HCT116 (cell line): ENCODE measurements at regions not wholly inside any gene's neighbourhood (a gene's known extent, or its start where the extent isn't known, plus 50 kb on each side); places are given as distances from the start of the nearest gene placed in this dataset.

ENCODE experiments used
- ATAC-seq: fragments of 200-7000 bp; cut with Tn5 transposase; 2 replicates; pipeline ENCODE4 v1.9.1; 2020; ENCODE audit warnings: mild to moderate bottlenecking, moderate library complexity
- BruUV-seq: library from RNA; stranded (reverse); fragments of 400-500 nt; replicated peaks from 2 replicates; lab custom pipeline; 2021; lab: Mats Ljungman, UMichigan
- CTCF ChIA-PET: fragments of 300-600 bp; sonication (Branson Sonifier 250); formaldehyde crosslinking; loops from one replicate; lab custom pipeline; 2021; ENCODE audit warnings: antibody characterized with exemption; lab: Charles Lee
- POLR2A ChIA-PET: fragments of 300-600, 350-600 bp; sonication (Branson Sonifier 250); formaldehyde crosslinking; loops from one replicate; lab custom pipeline; 2021; ENCODE audit warnings: antibody characterized with exemption; lab: Charles Lee
- RAD21 ChIA-PET, 2 experiments: fragments of 300-600 bp; sonication (Branson Sonifier 250); formaldehyde crosslinking; loops; one replicate each; lab custom pipeline; 2023; ENCODE audit warnings: low total read pairs in 2 of 2; ENCODE audit not compliant: uncharacterized antibody in 2 of 2, unreplicated experiment in 2 of 2, low non-redundant PET in 1 of 2; lab: Charles Lee
- DNase-seq: peaks from one replicate; pipeline ENCODE4 v3.0.0-alpha.2; 2010; ENCODE audit warnings: low read depth, low spot score
- H2AFZ ChIP-seq: fragments of 200-600 bp; shearing (Covaris generic), sonication (generic); 2 replicates; pipeline ENCODE4 v1.6.1; 2017; ENCODE audit warnings: low read depth, mixed run types, mixed read lengths, antibody characterized with exemption, low read length; ENCODE audit not compliant: poor library complexity, severe bottlenecking
- H3K27ac ChIP-seq: 2 replicates; pipeline ENCODE4 v1.5.1; 2012; ENCODE audit warnings: low read depth, low read length
- H3K27me3 ChIP-seq: fragments of 200-600 bp; sonication (generic); 2 replicates; pipeline ENCODE4 v1.6.1; 2016; ENCODE audit warnings: mixed run types, low read length, mixed read lengths; ENCODE audit not compliant: insufficient read depth
- H3K36me3 ChIP-seq, 2 experiments: fragments of 200-500 bp in 1 of 2; fragments of 200-600 bp in 1 of 2; sonication (Bioruptor generic) in 1 of 2; sonication (generic) in 1 of 2; 2 replicates each; pipeline versions ENCODE4 v1.5.1 to v1.6.1; 2014 to 2016; ENCODE audit warnings: low read length in 2 of 2, inconsistent platforms in 1 of 2, mixed read lengths in 1 of 2, mixed run types in 1 of 2; ENCODE audit not compliant: insufficient read depth in 2 of 2, control insufficient read depth in 1 of 2
- H3K4me1 ChIP-seq, 2 experiments: fragments of 200-600 bp in 1 of 2; sonication (generic) in 1 of 2; 2 replicates each; pipeline versions ENCODE4 v1.5.1 to v1.6.1; 2012 to 2017; ENCODE audit warnings: low read length in 2 of 2, inconsistent platforms in 1 of 2, mild to moderate bottlenecking in 1 of 2, mixed read lengths in 1 of 2, mixed run types in 1 of 2, moderate library complexity in 1 of 2; ENCODE audit not compliant: insufficient read depth in 2 of 2, control insufficient read depth in 1 of 2
- H3K4me2 ChIP-seq: fragments of 200-600 bp; sonication (generic); 2 replicates; pipeline ENCODE4 v1.6.1; 2017; ENCODE audit warnings: mixed run types, low read length, mixed read lengths
- H3K4me3 ChIP-seq, 2 experiments: fragments of 200-600 bp in 1 of 2; sonication (generic) in 1 of 2; replicated peaks in 1 of 2; 2 replicates each; pipeline ENCODE4 v1.5.1; 2011 to 2016; ENCODE audit warnings: low read length in 2 of 2, control low read depth in 1 of 2, low read depth in 1 of 2, mild to moderate bottlenecking in 1 of 2, mixed read lengths in 1 of 2, mixed run types in 1 of 2
- H3K79me2 ChIP-seq: fragments of 200-600 bp; sonication (generic); 2 replicates; pipeline ENCODE4 v1.6.1; 2017; ENCODE audit warnings: mild to moderate bottlenecking, mixed run types, low read length, moderate library complexity, mixed read lengths; ENCODE audit not compliant: insufficient read depth
- H3K9ac ChIP-seq: fragments of 200-600 bp; sonication (generic); 2 replicates; pipeline ENCODE4 v1.6.1; 2016; ENCODE audit warnings: low read length, mixed read lengths
- H3K9me2 ChIP-seq: fragments of 200-600 bp; sonication (generic), shearing (Covaris generic); 2 replicates; pipeline ENCODE4 v1.6.1; 2017; ENCODE audit warnings: mixed run types, mild to moderate bottlenecking, moderate library complexity; ENCODE audit not compliant: insufficient read depth
- H3K9me3 ChIP-seq, 2 experiments: fragments of 200-500 bp in 1 of 2; fragments of 200-600 bp in 1 of 2; sonication (Bioruptor generic) in 1 of 2; sonication (generic) in 1 of 2; 2 replicates each; pipeline ENCODE4 v1.6.1; 2014 to 2017; ENCODE audit warnings: low read length in 2 of 2, mixed read lengths in 2 of 2, inconsistent platforms in 1 of 2, low read depth in 1 of 2, mild to moderate bottlenecking in 1 of 2, mixed run types in 1 of 2, moderate library complexity in 1 of 2; ENCODE audit not compliant: control insufficient read depth in 1 of 2, insufficient read depth in 1 of 2
- H4K20me1 ChIP-seq: fragments of 200-600 bp; sonication (generic), shearing (Covaris generic); 2 replicates; pipeline ENCODE4 v1.6.1; 2017; ENCODE audit warnings: mixed run types, mild to moderate bottlenecking, moderate library complexity; ENCODE audit not compliant: insufficient read depth
- ELF1 ChIP-seq: IDR thresholded peaks from 2 replicates; pipeline ENCODE4 v1.6.1; 2012; ENCODE audit warnings: low read depth, borderline replicate concordance
- POLR2A ChIP-seq: IDR thresholded peaks from 2 replicates; pipeline ENCODE4 v1.7.0; 2011; ENCODE audit warnings: borderline replicate concordance; ENCODE audit not compliant: insufficient read depth, insufficient read length; ENCODE audit errors: extremely low read depth
- SIN3A ChIP-seq: IDR thresholded peaks from 2 replicates; pipeline ENCODE4 v1.6.1; 2012; ENCODE audit warnings: low read depth
- SP1 ChIP-seq: IDR thresholded peaks from 2 replicates; pipeline ENCODE4 v1.6.1; 2012; ENCODE audit warnings: low read depth
- YY1 ChIP-seq: IDR thresholded peaks from 2 replicates; pipeline ENCODE4 v1.6.1; 2011; ENCODE audit warnings: low read length, low read depth, moderate library complexity, mild to moderate bottlenecking; ENCODE audit not compliant: insufficient replicate concordance; ENCODE audit errors: extremely low read depth
- intact Hi-C: fragments of 100-400 bp; cut with micrococcal nuclease; formaldehyde crosslinking; loops from 2 replicates; pipeline ENCODE4 v1.10.0; 2022
- TF ChIP-seq, protein P1 (sequence below): IDR thresholded peaks from 2 replicates; pipeline ENCODE4 v1.6.1; 2012

DNA sequence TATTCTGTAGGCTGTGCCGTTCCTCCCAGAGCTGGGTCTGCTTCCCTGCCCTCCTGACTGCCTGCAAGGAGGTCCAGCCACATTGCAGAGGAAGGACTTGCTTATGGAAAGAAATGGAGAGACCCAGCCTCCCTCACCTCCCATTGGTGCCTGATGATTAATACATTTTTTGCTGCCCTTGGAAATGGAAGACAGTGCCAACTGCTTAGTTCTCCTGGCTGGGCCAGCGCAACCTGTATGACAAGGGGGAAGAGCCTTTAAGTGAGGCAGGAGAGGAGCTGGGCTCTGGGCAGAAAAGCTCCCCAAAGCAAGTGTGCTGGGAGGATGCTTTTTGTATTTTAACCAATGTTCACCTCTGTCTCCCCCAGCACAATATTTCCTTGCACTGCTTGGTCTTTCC, 238.5 kb downstream of the SOX9 start:
- no peaks in the 10 kb centered on the region for H3K9me2 ChIP-seq
- no peak overlapping the region for H2AFZ ChIP-seq
- ChIA-PET RAD21 (interaction anchor here in 1 of 2 experiments (0.7 kb wide), 1 partner anchor 62 kb away, joined by 3 read pairs; no protein-coding TSS in a partner anchor), CTCF (interaction anchor here (1.7 kb wide), 1 partner anchor 72 kb away, joined by 4 read pairs; no protein-coding TSS in a partner anchor), POLR2A (no interaction called here)
- peaks cover 0 to 12% of the 10 kb centered on the region in 2 experiments; a peak in 1 of 4 replicates for H3K9me3 ChIP-seq
- intact Hi-C loops = no loop called here
- H3K4me3 ChIP-seq = no peak overlapping the region
- no peak for DNase-seq
- H3K9ac ChIP-seq = no peak overlapping the region
- H3K27me3 ChIP-seq = no peaks in the 10 kb centered on the region
- no peaks in the 10 kb centered on the region for H3K36me3 ChIP-seq
- H3K4me2 ChIP-seq = no peak overlapping the region; the same call in 1 of the 2 replicates
- no peaks in the 10 kb centered on the region for H3K79me2 ChIP-seq
- peaks cover 8 to 55% of the 10 kb centered on the region in 2 experiments for H3K4me1 ChIP-seq
- TF ChIP-seq ELF1 = no peak
- no peak for TF ChIP-seq SIN3A
- no peak for TF ChIP-seq SP1
- H3K27ac ChIP-seq = no peak overlapping the region
- no peak for ATAC-seq
- BruUV-seq = no TSS peak
- no peaks in the 10 kb centered on the region for H4K20me1 ChIP-seq

GRCh38 chr17:72359811-72360210, 239.0 kb downstream of the SOX9 start:
- TF ChIP-seq YY1 (no peak), SP1 (no peak), ELF1 (no peak), POLR2A (no peak)
- TF ChIP-seq, protein P1, sequence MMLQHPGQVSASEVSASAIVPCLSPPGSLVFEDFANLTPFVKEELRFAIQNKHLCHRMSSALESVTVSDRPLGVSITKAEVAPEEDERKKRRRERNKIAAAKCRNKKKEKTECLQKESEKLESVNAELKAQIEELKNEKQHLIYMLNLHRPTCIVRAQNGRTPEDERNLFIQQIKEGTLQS = no peak
- H4K20me1 ChIP-seq = no peaks in the 10 kb centered on the region
- ChIA-PET CTCF (no interaction called here), POLR2A (no interaction called here), RAD21 (no interaction called here)
- peaks cover 0 to 12% of the 10 kb centered on the region in 2 experiments; a peak in 1 of 4 replicates for H3K9me3 ChIP-seq
- BruUV-seq = no TSS peak
- H3K79me2 ChIP-seq = no peaks in the 10 kb centered on the region
- no peaks in the 10 kb centered on the region for H3K27me3 ChIP-seq
- H3K36me3 ChIP-seq = no peaks in the 10 kb centered on the region
- DNase-seq = no peak
- H2AFZ ChIP-seq = no peak overlapping the region
- H3K9me2 ChIP-seq = no peaks in the 10 kb centered on the region
- intact Hi-C loops = no loop called here
- peak overlapping the region; percentile 24; the same call in 1 of the 2 replicates for H3K4me2 ChIP-seq
- no peak overlapping the region for H3K27ac ChIP-seq
- H3K4me3 ChIP-seq = no peak overlapping the region
- peaks cover 8 to 55% of the 10 kb centered on the region in 2 experiments for H3K4me1 ChIP-seq
- no peak overlapping the region for H3K9ac ChIP-seq
- no peak for ATAC-seq
